Right lung (tissue), 2 donors: ENCODE measurements at regions not wholly inside any gene's neighbourhood (a gene's known extent, or its start where the extent isn't known, plus 50 kb on each side); places are given as distances from the start of the nearest gene placed in this dataset.
"Not testable (repeated sequence)": the region's sequence is repeated elsewhere in the genome, so short reads cannot be mapped to it uniquely, and the experiment has no call there.

ENCODE experiments used
- DNase-seq, 2 donors: peaks; one replicate each; pipeline ENCODE4 v3.0.0-alpha.2; 2013

DNA sequence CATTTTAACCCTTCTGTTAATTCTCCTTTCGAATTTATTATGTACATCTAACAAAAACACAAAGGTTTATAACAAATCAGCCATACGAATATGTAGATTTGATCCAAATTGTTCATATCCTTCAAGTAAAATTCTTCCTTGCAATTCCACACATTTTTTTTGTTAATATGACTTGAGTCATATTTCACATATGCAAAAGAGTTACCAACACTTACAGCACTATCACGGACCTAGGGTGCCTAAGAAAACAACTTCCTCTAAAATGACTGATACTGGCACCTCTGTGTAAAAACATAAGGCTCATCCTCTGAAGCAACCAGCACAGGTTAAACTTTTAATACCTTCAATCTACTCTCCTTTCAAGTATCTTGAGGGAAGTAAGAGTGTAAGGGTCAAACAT, 451.8 kb downstream of the SEMA3D start:
- no peak for DNase-seq

DNA sequence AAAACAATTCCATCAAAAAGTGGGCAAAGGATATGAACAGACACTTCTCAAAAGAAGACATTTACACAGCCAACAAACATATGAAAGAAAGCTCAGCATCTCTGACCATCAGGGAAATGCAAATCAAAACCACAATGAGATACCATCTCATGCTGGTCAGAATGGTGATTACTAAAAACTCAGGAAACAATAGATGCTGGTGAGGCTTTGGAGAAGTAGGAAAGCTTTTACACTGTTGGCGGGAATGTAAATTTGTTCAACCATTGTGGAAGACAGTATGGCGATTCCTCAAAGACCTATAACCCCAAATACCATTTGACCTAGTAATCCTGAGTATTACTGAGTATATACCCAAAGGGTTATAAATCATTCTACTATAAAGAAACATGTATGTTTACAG, 452.9 kb downstream of the SEMA3D start:
- not testable (repeated sequence) for DNase-seq

DNA sequence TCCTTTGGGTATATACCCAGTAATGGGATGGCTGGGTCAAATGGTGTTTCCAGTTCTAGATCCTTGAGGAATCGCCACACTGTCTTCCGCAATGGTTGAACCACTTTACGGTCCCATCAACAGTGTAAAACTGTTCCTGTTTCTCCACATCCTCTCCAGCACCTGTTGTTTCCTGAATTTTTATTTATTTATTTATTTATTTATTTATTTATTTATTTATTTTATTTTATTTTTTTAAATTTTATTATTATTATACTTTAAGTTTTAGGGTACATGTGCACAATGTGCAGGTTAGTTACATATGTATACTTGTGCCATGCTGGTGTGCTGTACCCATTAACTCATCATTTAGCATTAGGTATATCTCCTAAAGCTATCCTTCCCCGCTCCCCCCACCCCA, 456.0 kb downstream of the SEMA3D start:
- DNase-seq = not testable (repeated sequence)

DNA sequence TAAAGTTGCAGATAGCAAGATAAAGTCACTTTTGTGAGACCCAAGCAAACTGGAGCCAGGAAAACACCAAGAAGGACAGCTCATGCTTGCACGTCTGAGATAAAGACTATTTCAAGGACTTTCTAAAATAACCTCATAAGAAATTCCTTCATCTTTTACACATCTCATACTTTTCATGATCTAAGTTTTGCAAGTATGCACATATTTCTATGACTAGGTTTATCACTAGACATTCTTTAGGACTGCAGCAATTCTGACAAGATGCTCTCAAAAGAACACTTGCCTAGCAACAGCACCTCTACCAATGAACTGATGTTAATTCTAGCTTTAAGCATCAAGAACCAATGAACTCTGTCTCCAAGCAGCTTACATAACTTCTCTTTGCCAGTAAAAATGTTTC, 457.6 kb downstream of the SEMA3D start:
- no peak for DNase-seq

DNA sequence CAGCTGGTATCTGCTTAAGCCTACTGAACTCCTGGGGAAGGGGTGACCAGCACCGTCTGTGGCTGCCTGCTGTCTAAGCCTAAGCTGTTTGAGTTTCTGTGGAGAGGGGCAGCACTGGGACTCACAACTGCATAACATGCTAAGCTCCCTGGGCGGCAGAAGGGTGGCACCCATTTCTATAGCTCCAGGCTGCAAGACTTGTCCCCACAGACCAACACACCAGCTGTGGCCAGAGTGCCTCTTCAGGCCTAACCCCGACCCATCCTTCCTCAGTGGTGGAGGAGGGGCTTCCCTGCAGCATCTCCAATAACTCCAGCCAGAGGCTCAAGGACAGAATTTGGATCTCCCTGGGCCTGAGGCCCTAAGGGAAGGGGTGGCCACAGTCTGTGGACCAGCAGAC, 464.1 kb downstream of the SEMA3D start:
- DNase-seq = no peak

- no peak for DNase-seq
These were observed 464.8 kb downstream of the SEMA3D start for GRCh38 chr7:84722086-84722485.

DNA sequence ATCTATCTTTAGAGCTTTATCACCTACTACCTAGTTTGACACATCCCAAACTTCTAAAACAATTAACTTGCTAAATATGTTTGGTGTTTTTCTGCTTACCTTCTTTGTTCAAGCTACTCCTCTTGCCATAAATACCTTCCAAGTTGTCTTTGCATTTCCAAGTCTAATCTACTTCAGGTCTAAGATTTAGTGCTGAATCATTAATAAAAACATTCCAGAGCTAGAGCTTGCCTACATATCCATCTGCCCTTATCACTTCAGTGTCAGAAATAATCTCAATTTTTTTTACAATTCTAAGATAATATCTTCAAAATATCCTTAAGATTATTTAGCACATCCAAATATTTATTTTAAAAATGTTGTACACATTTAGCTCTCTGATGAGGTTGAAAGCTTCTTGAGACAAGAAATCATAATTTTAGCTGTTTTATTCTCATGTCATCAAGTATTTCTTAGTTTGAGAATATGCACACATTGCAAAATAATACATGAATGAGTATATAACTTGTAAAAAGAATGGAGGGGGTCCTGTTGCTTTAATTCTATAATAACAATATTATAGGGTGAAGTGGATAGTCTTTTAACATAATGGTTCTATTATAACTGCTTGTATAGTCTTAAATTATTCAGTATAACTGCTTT, 466.3 kb downstream of the SEMA3D start:
- no peak for DNase-seq

- no peak for DNase-seq
These were observed 472.1 kb downstream of the SEMA3D start for GRCh38 chr7:84714765-84715164.

DNA sequence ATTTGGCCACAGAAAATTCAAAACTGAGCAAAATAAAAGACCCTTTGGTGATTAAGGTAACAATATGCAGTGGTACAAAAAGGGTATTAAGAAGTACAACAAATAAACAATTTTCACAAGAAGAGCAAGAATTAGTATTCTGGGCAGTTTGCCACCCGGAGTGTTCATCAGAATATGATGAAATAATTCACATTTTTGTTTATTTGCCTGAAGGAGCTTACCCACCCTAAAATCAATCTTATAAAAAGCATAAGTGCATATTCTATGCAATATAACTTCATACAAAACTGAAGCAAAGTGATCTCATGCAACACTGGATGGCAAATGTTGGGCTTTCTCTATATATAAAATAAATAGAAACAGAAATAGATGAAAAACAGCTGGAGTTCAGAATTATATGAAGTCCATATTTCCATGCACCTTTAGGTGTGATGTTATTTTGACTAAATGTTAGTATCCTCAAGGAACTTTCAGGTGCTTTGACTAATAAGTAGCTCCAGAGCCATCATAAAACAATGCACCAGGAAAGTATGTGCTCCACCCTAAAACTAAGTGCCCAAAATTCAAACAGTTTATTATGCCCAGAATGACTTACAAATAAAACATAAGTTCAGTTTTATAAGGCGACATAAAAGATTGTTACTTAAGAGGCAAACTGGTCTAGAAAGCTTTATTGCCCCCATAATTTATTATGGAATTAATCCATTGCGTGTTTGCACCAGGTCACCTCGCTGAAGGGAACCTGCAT, 474.3 kb downstream of the SEMA3D start:
- no peak for DNase-seq

- DNase-seq = not testable (repeated sequence)
These were observed 476.3 kb downstream of the SEMA3D start for GRCh38 chr7:84710538-84710937.

GRCh38 chr7:84705706-84706105, 481.1 kb downstream of the SEMA3D start:
- no peak for DNase-seq

GRCh38 chr7:84705079-84705478, 481.8 kb downstream of the SEMA3D start:
- no peak for DNase-seq

DNA sequence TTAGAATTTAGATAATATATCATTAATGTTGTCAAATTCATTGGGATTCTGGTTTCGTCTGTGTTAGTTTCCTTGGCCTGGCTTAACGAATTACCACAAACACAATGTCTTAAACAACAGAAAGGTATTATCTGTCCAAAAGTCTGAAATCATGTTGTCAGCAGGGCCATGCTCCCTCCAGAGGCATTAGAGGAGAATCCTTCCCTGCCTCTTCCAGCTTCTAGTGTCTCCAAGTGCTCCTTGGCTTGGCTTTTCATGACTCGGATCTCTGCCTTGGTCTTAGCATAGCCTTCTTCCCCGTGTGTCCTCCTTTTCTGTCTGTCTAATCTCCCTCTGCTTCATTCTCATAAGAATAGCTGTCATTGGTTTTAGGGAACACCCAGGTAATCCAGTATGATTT, 482.5 kb downstream of the SEMA3D start:
- no peak for DNase-seq

DNA sequence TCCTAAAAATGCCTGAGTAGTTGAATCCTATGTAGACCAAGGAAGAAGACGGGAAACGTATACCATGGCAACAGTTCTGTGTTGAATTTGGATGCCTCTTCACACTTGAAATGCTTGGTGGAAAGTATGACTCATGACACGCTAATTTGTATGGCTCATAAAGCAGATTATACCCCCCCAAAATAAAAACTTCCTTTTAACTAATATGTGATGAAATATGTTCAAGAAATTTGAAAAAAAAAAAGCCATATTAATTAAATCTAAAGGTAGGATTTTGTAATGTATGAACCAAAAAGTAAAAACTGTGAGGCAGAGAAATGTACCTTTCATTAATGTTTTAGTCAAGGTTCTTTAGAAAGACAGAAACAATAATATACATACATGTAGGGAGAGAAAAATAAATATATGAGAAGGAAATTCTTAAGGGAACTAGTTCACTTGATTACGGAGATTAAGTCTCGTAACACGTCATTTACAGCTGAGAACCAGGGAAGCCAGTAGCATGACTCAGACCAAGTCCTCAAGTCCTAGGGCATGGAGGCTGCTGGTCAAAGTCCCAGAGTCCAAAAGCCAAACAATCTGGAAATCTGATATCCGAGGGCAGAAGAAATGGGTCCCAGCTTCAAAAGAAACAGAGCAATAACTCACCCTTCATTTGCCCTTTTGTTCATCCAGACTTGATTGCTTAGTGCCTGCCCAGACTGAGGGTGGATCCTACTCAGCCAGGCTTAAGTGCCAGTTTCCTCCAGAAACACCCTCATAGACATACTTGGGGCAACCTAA, 485.1 kb downstream of the SEMA3D start:
- no peak for DNase-seq

DNA sequence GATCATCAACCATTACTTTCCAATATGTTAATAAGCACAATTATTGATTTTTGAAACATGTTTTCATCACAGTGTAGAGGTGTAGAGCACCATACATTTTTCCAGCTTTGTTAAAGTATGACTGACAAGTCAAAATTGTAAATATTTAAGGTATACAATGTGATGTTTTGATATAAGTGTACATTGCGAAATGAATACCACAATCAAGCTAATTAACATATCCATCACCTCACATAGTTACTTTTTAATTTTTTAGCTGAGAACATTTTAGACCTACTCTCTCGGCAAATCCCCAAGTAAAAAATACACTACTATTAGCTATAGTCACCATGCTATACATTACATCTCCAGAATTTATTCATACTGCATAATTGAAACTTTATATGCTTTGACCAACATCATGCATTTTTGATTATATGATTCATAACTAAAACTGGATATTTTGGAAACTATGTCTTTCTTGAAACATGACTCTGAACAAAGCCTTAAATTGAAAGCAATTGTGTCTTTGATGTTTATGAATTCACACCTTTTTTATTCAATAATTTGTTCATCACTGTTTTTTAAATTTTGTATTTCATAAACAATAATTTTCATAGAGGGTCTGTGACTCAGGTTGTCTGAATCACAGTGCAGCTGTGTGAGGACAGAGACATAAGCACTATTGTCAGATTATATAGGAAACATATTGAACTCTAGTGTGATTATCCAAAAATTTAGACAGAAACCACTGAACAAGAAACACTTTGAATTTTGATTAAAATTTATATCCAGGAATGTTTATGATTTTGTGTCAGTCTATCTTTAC, 486.1 kb downstream of the SEMA3D start:
- DNase-seq = no peak

- no peak for DNase-seq
These were observed 489.4 kb downstream of the SEMA3D start for GRCh38 chr7:84697506-84697905.

DNA sequence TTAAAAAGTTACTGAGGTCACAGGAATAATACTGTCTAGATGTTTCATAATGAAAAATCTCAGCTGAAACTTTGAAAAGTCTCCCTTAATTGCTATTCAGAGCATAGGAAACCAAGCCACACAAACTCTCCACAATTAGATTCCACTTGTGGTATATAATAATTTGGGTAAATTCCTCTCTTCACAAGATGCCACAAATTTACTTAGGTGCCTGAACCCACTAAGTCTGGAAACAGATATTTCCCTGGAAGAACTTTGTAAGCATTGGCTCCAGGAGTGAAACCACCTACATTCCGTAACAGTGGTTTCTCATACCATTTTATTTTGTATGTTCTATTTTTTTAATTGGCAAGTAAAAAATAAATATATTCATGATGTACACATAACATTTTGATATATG, 493.4 kb downstream of the SEMA3D start:
- DNase-seq = no peak

DNA sequence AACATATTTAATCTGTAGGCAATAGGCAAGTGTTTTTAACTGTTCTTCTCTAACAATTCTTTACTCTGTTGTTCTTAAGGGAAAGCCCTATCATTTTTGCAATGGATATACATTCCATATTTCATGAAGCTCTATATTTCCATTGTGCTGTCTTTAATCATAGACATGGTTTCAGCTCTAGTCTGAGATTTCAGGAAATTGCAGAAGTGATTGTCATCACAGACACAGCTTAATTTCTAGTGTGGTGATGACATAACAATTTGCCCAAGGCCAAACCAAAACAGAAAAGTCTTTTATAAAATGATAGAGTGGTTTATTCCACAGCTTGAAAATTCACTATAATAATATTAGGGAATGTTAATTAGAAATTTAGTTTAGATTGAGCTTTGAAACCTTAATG, 494.1 kb upstream of the SEMA3A start:
- no peak for DNase-seq

GRCh38 chr7:84686373-84686772, 491.8 kb upstream of the SEMA3A start:
- no peak for DNase-seq

- DNase-seq = no peak
These were observed 490.4 kb upstream of the SEMA3A start for GRCh38 chr7:84684836-84685480.

DNA sequence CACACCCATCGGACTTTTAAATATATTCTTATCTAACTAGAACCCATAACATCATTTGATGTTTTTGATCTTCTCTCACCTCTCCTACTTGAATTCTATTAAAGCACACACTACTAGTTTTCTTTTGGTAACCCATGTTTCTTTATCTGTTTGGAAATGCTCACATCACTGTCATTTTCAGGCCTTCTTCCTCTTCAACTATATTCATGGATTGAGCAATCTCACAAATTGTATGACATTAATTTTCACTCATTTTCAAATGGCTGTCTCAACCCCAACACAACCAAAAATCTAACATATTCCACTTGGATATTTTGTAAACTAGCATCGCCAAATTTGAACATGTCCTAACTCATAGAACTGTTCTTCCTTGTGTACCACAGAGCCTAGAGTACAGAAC, 488.0 kb upstream of the SEMA3A start:
- no peak for DNase-seq

GRCh38 chr7:84678841-84679240, 484.3 kb upstream of the SEMA3A start:
- no peak for DNase-seq
